Activated naive CD8-positive, alpha-beta T cell treated with anti-CD3 and anti-CD28 coated beads for 36 hours (primary cell): ENCODE measurements at regions not wholly inside any gene's neighbourhood (a gene's known extent, or its start where the extent isn't known, plus 50 kb on each side); places are given as distances from the start of the nearest gene placed in this dataset.
"Not testable (repeated sequence)": the region's sequence is repeated elsewhere in the genome, so short reads cannot be mapped to it uniquely, and the experiment has no call there.

Source experiments
- DNase-seq: peaks from one replicate; pipeline ENCODE4 v3.0.0; 2021
- H3K27ac Mint-ChIP-seq: one replicate; pipeline ENCODE4 v1.8.0; 2022; ENCODE audit warnings: mild to moderate bottlenecking, moderate library complexity, mixed read lengths
- H3K27me3 Mint-ChIP-seq: one replicate; pipeline ENCODE4 v1.8.0; 2022; ENCODE audit warnings: mild to moderate bottlenecking, mixed read lengths
- H3K36me3 Mint-ChIP-seq: one replicate; pipeline ENCODE4 v1.8.0; 2021; ENCODE audit warnings: mild to moderate bottlenecking, mixed read lengths
- H3K4me1 Mint-ChIP-seq: one replicate; pipeline ENCODE4 v1.8.0; 2021; ENCODE audit warnings: mixed read lengths
- H3K4me3 Mint-ChIP-seq: one replicate; pipeline ENCODE4 v1.8.0; 2022; ENCODE audit warnings: mild to moderate bottlenecking, moderate library complexity, mixed read lengths
- H3K9me3 Mint-ChIP-seq: one replicate; pipeline ENCODE4 v1.8.0; 2022; ENCODE audit warnings: mixed read lengths

GRCh38 chr5:106797996-106798395, 872.7 kb downstream of the EFNA5 start:
- Mint-ChIP-seq H3K36me3 (no peaks in the 10 kb centered on the region), H3K27ac (no peak overlapping the region), H3K4me1 (no peaks in the 10 kb centered on the region), H3K27me3 (no peaks in the 10 kb centered on the region), H3K9me3 (peaks cover 1% of the 10 kb centered on the region), H3K4me3 (no peak overlapping the region)
- no peak for DNase-seq

- H3K36me3 Mint-ChIP-seq, result no peaks in the 10 kb centered on the region
- no peaks in the 10 kb centered on the region for H3K27me3 Mint-ChIP-seq
- no peaks in the 10 kb centered on the region for H3K4me1 Mint-ChIP-seq
- peaks cover 1% of the 10 kb centered on the region for H3K9me3 Mint-ChIP-seq
- H3K4me3 Mint-ChIP-seq, result no peak overlapping the region
- no peak overlapping the region for H3K27ac Mint-ChIP-seq
- DNase-seq, result no peak
These were observed 874.7 kb downstream of the EFNA5 start for GRCh38 chr5:106796081-106796480.

DNA sequence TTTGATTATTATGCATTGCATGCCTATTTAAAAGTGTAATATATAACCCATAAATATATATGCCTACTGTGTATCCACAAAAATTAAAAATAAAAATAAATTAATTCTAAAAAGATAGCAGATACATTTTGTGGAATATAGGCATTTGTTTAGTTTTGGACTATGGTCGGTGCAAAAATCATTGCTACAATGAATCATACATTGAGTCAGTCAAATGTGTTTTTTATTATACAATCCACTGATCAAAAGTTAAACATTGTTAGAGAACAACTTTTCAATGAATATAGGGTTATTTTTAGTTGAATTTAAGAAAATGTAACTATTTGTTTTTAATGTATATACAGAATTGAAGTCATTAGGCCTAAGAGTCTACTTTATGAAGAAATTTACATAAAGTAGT, 885.9 kb downstream of the EFNA5 start:
- no peaks in the 10 kb centered on the region for H3K36me3 Mint-ChIP-seq
- H3K4me1 Mint-ChIP-seq, result no peaks in the 10 kb centered on the region
- no peak for DNase-seq
- no peak overlapping the region for H3K4me3 Mint-ChIP-seq
- no peaks in the 10 kb centered on the region for H3K27me3 Mint-ChIP-seq
- H3K9me3 Mint-ChIP-seq, result peaks cover 7% of the 10 kb centered on the region
- H3K27ac Mint-ChIP-seq, result no peak overlapping the region

DNA sequence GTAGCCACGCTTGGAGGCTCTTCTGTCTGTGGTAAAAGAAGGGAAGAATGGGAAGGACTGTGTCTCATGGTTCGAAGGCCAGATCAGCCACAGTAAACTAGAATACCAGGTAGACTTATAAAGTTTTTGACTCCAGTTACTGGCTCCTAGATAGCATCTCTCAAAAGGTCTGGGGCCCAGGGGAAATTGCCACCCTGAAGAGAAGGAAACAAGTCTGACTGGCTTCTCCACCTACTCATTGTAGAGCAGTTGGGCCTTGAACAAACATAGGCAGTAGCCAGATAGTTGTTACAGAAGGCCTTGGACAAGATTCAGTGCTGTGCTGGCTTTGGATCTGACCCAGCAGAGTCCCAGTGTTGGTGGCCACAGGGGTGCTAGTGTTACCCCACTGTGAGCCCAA, 890.4 kb downstream of the EFNA5 start:
- Mint-ChIP-seq H3K27ac (no peak overlapping the region), H3K27me3 (no peaks in the 10 kb centered on the region), H3K4me3 (no peak overlapping the region), H3K36me3 (no peaks in the 10 kb centered on the region), H3K9me3 (peaks cover 7% of the 10 kb centered on the region), H3K4me1 (no peaks in the 10 kb centered on the region)
- no peak for DNase-seq

DNA sequence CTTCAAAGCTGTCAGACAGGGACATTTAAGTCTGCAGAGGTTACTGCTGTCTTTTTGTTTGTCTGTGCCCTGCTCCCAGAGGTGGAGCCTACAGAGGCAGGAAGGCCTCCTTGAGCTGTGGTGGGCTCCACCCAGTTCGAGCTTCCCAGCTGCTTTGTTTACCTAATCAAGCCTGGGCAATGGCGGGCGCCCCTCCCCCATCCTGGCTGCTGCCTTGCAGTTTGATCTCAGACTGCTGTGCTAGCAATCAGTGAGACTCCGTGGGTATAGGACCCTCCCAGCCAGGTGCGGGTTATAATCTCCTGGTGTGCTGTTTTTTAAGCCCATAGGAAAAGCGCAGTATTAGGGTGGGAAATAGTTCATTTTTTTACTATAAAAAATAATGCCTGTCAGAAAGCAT, 894.2 kb downstream of the EFNA5 start:
- not testable (repeated sequence) for H3K27ac Mint-ChIP-seq, H3K36me3 Mint-ChIP-seq, H3K4me1 Mint-ChIP-seq, H3K27me3 Mint-ChIP-seq, DNase-seq, H3K9me3 Mint-ChIP-seq, H3K4me3 Mint-ChIP-seq

DNA sequence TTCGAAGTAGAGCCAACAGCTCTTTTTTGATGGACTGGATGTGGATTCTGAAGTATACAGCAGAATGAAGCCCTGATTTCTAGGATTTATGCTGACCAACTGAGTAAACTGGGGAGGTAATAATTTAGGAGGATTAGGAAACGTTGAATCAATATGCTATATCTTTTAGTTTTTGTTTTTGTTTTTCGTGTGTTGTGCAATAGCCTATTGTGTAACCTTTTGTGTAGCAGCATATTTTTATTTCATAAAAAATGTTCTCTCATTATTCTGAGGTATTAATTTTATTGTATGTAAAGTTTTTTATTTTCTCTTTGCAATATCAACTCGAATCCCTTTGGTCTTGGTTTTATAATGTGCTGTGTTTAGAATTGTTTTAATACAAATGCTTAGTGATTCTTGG, 902.3 kb downstream of the EFNA5 start:
- H3K36me3 Mint-ChIP-seq, result no peaks in the 10 kb centered on the region
- DNase-seq, result no peak
- H3K4me3 Mint-ChIP-seq, result no peak overlapping the region
- no peaks in the 10 kb centered on the region for H3K4me1 Mint-ChIP-seq
- peaks cover 1% of the 10 kb centered on the region for H3K9me3 Mint-ChIP-seq
- no peaks in the 10 kb centered on the region for H3K27me3 Mint-ChIP-seq
- no peak overlapping the region for H3K27ac Mint-ChIP-seq

GRCh38 chr5:106766916-106767315, 903.8 kb downstream of the EFNA5 start:
- DNase-seq, result no peak
- no peak overlapping the region for H3K4me3 Mint-ChIP-seq
- no peaks in the 10 kb centered on the region for H3K4me1 Mint-ChIP-seq
- no peaks in the 10 kb centered on the region for H3K36me3 Mint-ChIP-seq
- no peaks in the 10 kb centered on the region for H3K27me3 Mint-ChIP-seq
- no peak overlapping the region for H3K27ac Mint-ChIP-seq
- peaks cover 1% of the 10 kb centered on the region for H3K9me3 Mint-ChIP-seq

DNA sequence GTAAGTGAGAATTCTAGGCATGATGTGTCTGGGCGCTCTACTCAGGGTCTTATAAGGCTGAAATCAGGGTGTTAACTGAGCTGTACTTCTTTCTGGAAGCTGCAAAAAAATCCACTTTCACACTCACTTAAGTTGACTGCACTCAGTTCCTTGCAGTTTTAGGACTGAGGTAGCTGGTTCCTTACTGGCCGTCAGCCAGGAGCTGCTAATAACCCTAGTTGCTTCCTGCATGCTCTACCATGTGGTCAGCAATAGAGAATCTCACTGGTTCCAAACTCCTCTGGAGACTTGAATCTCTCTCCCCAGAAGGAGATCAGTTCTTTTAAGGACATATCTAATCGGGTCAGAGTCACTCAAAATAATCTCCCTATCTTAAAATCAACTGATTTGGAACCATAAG, 911.2 kb downstream of the EFNA5 start:
- Mint-ChIP-seq H3K27me3 (no peaks in the 10 kb centered on the region), H3K27ac (no peak overlapping the region), H3K4me1 (no peaks in the 10 kb centered on the region), H3K4me3 (no peak overlapping the region), H3K9me3 (no peaks in the 10 kb centered on the region), H3K36me3 (no peaks in the 10 kb centered on the region)
- DNase-seq, result no peak

DNA sequence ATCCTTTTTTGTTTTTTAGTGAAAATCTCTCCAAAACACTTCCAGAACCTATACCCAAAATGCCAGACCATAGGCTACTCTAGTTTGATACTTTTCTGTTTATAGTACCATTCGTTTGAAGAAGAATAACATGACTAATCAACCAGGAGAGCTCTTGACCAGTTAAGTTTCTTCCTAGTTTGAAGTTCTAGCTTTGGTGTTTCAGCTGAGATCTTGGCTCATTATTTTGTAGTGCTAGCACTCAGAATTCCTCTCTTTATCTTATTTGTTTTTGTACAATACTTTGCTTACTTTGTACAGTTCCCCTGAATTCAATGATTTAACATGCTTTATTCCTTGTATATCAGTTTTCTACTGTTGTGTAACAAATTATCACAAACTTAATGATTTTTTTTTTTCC, 911.6 kb downstream of the EFNA5 start:
- H3K4me1 Mint-ChIP-seq, result no peaks in the 10 kb centered on the region

GRCh38 chr5:106757672-106758071, 913.1 kb downstream of the EFNA5 start:
- H3K36me3 Mint-ChIP-seq, result no peaks in the 10 kb centered on the region
- H3K9me3 Mint-ChIP-seq, result peaks cover 1% of the 10 kb centered on the region
- no peak overlapping the region for H3K4me3 Mint-ChIP-seq
- no peak for DNase-seq
- no peaks in the 10 kb centered on the region for H3K4me1 Mint-ChIP-seq
- H3K27ac Mint-ChIP-seq, result no peak overlapping the region
- no peaks in the 10 kb centered on the region for H3K27me3 Mint-ChIP-seq

More for the DNA sequence above, 911.6 kb downstream of the EFNA5 start:
- no peak overlapping the region for H3K4me3 Mint-ChIP-seq
- H3K36me3 Mint-ChIP-seq, result no peaks in the 10 kb centered on the region
- no peaks in the 10 kb centered on the region for H3K27me3 Mint-ChIP-seq
- no peak for DNase-seq
- H3K9me3 Mint-ChIP-seq, result no peaks in the 10 kb centered on the region
- no peak overlapping the region for H3K27ac Mint-ChIP-seq

DNA sequence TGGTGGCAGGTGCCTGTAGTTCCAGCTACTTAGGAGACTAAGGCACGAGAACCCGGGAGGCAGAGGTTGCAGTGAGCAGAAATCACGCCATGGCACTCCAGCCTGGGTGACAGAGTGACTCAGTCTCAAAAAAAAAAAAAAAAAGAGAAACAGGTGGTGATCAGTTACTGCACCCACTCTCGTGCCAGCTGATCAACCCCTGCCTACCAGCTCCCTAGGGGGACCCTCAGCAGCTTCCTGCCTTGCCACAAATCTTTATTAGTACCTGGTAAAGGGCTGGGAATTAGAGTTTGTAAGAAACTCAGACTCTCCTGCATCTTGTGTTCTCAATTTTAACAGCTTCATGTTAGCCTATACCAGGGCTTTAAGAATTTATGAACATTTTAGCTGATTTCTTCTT, 914.9 kb downstream of the EFNA5 start:
- H3K9me3 Mint-ChIP-seq, result peaks cover 1% of the 10 kb centered on the region
- no peak for DNase-seq
- no peak overlapping the region for H3K4me3 Mint-ChIP-seq
- H3K36me3 Mint-ChIP-seq, result no peaks in the 10 kb centered on the region
- H3K27ac Mint-ChIP-seq, result no peak overlapping the region
- H3K27me3 Mint-ChIP-seq, result no peaks in the 10 kb centered on the region
- H3K4me1 Mint-ChIP-seq, result no peaks in the 10 kb centered on the region

DNA sequence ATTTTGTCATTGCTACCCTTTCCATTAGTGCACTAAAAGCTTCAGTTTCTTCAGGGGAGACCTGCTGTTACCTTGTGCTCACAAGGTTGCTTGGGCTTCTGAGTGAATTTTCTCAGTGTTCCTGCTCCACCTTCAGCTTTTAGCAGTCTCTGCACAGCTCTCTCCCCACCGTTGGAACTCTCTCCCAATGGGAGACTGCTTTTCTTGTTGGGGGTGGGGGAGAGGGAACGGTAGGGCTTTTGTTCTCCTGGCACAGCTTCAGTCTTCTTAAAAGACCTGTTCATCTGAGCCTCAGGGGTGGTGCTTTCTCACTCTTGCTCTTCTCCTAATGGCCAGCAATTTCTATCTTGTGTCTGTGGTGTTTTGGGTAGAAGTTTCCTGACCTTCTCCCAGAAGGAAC, 915.7 kb downstream of the EFNA5 start:
- H3K27ac Mint-ChIP-seq, result no peak overlapping the region
- H3K36me3 Mint-ChIP-seq, result no peaks in the 10 kb centered on the region
- no peak overlapping the region for H3K4me3 Mint-ChIP-seq
- no peaks in the 10 kb centered on the region for H3K27me3 Mint-ChIP-seq
- H3K4me1 Mint-ChIP-seq, result no peaks in the 10 kb centered on the region
- peaks cover 1% of the 10 kb centered on the region for H3K9me3 Mint-ChIP-seq
- no peak for DNase-seq

DNA sequence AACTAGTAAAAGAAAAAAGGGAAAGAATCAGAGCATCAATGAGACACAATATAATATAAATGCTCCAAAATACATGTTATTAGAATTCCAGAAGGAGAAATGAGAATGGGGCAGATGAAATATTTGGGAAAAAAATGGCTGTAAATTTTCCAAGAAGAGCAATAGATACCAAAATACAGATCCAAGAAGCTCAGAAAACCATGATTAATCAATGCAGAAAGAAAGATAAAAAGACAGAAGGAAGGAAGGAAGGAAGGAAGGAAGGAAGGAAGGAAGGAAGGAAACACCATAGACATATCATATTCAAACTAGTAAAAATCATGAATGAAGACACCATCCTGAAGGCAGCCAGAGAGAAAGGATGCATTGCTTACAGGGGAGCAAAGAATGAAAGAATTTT, 920.9 kb downstream of the EFNA5 start:
- Mint-ChIP-seq H3K27me3 (no peaks in the 10 kb centered on the region), H3K36me3 (no peaks in the 10 kb centered on the region), H3K27ac (no peak overlapping the region), H3K4me1 (no peaks in the 10 kb centered on the region), H3K9me3 (peaks cover 1% of the 10 kb centered on the region), H3K4me3 (no peak overlapping the region)
- no peak for DNase-seq

DNA sequence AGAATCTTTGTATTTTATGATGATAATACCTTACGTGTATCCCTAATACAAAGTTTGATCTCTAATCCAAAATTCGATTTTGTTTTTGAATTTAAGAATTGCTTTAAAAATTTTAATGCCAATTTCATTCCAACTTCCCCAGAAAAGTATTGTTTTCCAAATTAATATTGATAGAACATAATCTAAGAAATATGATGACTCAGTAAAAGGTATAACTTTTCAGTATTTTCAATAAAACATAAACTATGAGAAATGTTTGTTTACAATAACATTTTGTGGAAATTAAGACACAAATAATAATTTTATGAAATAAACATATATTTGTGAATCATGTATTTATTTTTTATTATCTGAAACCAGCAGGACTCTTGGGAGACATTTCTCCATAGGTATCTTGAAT, 931.6 kb downstream of the EFNA5 start:
- Mint-ChIP-seq H3K4me3 (no peak overlapping the region), H3K27ac (no peak overlapping the region), H3K9me3 (peaks cover 13% of the 10 kb centered on the region), H3K36me3 (no peaks in the 10 kb centered on the region), H3K27me3 (no peaks in the 10 kb centered on the region), H3K4me1 (no peaks in the 10 kb centered on the region)
- no peak for DNase-seq

GRCh38 chr5:106737111-106737510, 933.6 kb downstream of the EFNA5 start:
- no peak for DNase-seq
- H3K27ac Mint-ChIP-seq, result no peak overlapping the region
- no peak overlapping the region for H3K4me3 Mint-ChIP-seq
- no peaks in the 10 kb centered on the region for H3K4me1 Mint-ChIP-seq
- no peaks in the 10 kb centered on the region for H3K27me3 Mint-ChIP-seq
- no peaks in the 10 kb centered on the region for H3K36me3 Mint-ChIP-seq
- H3K9me3 Mint-ChIP-seq, result peaks cover 25% of the 10 kb centered on the region

DNA sequence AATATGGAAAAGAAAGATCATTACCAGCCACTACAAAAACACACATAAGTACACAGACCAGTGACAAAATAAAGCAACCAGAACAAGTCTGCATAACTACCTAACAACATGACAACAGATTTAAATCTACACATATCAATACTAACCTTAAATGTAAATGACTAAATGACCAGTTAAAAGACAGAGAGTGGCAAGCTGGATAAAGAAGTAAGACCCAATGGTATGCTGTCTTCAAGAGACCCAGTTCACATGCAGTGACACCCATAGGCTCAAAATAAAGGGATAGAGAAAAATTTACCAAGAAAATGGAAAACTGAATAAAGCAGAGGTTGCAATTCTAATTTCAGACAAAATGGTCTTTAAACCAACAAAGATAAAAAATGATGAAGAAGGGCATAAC, 938.1 kb downstream of the EFNA5 start:
- Mint-ChIP-seq H3K4me1 (no peaks in the 10 kb centered on the region), H3K4me3 (no peak overlapping the region), H3K36me3 (no peaks in the 10 kb centered on the region), H3K27me3 (no peaks in the 10 kb centered on the region), H3K27ac (no peak overlapping the region), H3K9me3 (peaks cover 28% of the 10 kb centered on the region)
- DNase-seq, result no peak

GRCh38 chr5:106730912-106731311, 939.8 kb downstream of the EFNA5 start:
- no peak for DNase-seq
- Mint-ChIP-seq H3K27ac (no peak overlapping the region), H3K27me3 (no peaks in the 10 kb centered on the region), H3K4me1 (no peaks in the 10 kb centered on the region), H3K36me3 (no peaks in the 10 kb centered on the region), H3K4me3 (no peak overlapping the region), H3K9me3 (peaks cover 26% of the 10 kb centered on the region)
